CMK (cell line): ENCODE measurements at regions not wholly inside any gene's neighbourhood (a gene's known extent, or its start where the extent isn't known, plus 50 kb on each side); places are given as distances from the start of the nearest gene placed in this dataset.
"Not testable (repeated sequence)": the region's sequence is repeated elsewhere in the genome, so short reads cannot be mapped to it uniquely, and the experiment has no call there.

Experiments used
- DNase-seq: peaks from one replicate; pipeline ENCODE4 v3.0.0-alpha.2; 2010; ENCODE audit warnings: low read depth

DNA sequence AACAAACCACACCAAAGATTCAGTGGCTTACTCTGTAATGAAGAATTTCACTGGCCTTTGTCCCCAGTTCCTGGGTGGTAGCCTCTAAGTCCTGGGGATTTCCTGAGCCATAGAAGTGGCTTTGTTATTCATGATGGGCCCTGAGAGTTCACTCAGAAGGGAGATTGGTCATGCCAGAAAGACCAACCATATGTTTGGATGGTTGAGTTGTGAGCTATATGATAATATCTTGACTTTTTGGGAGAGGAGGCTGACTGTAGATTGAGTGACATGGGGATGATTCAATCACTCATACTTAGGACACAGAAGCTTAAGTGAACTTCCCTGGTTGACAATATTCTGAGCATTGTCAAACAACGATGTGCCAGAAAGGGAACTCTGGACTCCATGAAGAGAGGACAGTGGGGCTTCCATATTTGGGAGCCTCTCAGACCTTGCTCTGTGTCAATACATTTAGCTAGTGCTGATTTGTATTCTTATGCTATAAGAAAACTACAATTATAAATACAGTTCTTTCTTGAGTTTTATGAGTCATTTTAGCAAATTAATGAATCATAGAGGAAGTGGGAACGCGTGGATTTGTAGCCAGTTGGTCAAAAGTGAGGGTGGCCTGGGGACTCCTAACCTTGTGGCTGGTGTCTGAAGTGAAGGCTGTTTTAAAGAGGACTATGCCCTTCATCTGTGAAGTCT, 392.0 kb downstream of the GBA3 start:
- no peak for DNase-seq

GRCh38 chr4:23083391-23083790, 390.7 kb downstream of the GBA3 start:
- no peak for DNase-seq

GRCh38 chr4:23080171-23080570, 387.4 kb downstream of the GBA3 start:
- not testable (repeated sequence) for DNase-seq

GRCh38 chr4:23070848-23071570, 378.3 kb downstream of the GBA3 start:
- DNase-seq, result no peak

DNA sequence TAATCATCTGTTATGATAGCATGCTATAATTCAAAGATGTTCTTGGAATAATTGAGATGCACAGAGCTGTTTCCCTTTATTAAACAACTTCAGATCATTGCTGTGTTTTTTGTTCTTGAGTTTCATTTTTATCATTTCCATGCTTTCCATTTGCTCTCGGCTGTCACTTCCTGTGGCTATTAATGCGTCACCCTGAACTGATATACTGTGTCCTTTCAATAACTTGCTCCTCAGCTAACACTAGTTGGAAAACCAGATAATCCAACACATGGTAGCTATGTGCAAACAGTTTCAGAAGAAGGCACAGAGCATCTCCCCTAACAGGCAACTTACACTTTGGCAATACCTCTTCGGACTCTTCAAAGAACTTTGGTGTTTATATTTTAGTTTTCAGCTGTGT, 376.0 kb downstream of the GBA3 start:
- no peak for DNase-seq

DNA sequence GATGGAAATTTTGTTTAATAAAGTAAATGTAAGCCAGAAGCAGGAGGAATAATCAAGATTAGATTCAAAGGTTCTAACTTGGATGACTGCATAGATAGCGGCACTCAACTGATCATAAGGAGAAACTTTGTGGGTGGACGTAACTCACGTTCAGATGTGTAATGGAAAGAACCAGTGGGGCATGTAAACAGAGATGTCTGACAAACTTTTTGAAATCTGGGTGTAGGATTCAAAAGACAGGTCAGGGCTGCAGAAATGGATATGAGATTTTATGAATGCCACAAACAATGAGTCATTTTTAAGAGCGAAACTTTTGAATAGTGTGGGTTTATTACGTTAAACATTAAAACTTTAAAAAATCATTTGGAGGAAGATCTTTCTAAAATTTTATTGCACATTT, 375.6 kb downstream of the GBA3 start:
- DNase-seq, result no peak

GRCh38 chr4:23062188-23062587, 369.5 kb downstream of the GBA3 start:
- DNase-seq, result no peak

- DNase-seq, result no peak
These were observed 368.7 kb downstream of the GBA3 start for GRCh38 chr4:23061431-23061830.

DNA sequence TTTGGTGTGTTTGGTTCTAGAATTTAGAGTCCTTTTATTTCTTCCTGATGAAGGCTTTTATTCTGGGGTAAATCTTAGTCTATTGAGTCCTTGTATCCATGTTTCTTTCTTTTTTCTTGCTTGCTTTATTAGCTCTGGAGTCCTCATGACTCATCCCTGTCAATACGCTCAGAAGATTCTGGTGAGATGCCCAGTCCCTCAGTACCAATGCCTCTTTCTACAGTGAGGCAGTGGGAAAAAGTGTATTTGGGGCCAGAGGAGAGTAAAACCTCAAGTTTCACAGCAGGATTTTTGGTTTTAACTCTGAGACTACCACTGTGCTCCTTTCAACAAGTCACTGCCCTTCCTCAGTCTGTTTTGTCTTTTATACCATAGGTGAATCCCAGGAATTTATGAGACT, 368.0 kb downstream of the GBA3 start:
- DNase-seq, result no peak

GRCh38 chr4:23058165-23058776, 365.5 kb downstream of the GBA3 start:
- DNase-seq, result no peak

DNA sequence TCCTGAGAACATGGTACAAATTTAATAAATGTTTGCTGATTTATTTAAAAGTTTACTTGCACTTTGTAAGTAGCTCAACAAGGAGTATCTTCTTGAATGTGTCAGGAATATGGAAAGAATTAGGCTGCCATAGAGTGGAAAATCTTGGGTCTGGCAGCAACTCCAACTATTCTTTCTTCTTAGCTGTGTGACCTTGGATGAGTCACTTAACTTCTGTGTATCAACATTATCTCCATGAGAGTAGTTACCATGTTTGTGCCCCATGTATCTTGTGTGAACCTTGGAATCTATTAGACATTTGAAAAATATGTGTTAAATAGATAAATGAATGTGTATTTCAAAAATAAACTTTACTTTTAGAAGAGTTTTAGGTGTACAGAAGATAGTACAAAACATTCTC, 348.8 kb downstream of the GBA3 start:
- DNase-seq, result no peak

- no peak for DNase-seq
These were observed 347.8 kb downstream of the GBA3 start for GRCh38 chr4:23040539-23040938.

DNA sequence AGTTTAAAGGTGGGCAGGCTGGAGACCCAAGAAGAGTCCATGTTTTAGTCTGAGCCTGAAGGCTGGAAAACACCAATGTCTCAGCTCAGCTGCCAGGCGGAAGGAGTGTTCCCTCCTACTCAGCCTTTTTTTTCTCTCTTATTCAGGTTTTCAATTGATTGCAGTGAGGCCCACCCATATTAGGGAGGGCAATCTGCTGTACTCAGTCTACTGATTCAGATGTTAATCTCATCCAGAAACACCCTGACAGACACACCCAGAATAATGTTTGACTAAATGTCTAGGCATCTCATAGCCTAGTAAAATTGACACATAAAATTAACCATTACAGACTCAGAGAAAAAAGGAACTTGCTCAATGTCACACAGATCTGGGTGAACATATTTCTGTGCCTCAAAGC, 347.1 kb downstream of the GBA3 start:
- no peak for DNase-seq

GRCh38 chr4:23038626-23039491, 346.1 kb downstream of the GBA3 start:
- no peak for DNase-seq

DNA sequence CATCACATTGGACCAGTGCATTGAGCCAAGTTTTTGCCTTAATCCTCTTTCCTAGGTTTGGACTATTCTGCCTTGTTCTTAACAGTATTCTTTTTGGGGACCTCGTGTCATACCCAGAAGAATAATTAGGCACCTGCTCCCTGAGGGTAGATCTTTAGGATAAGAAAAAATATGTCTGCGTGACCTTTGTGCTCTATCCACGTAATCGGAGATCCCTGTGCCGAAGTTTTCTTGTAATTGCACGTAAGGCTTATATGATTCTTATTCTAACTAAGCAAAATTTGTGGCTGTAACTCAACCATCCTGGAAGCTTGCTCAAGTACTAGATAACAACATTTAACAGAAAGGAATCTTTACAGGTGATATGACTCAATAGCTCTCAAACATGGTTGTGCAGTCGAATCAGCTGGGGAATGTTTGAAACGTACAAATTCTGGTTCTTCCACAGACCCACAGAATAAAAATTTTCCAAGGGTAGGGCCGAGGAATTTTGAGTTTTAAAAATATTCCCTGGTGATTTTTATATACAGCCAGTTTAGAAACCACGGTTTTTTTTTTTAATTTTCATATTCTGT, 344.3 kb downstream of the GBA3 start:
- DNase-seq, result no peak

DNA sequence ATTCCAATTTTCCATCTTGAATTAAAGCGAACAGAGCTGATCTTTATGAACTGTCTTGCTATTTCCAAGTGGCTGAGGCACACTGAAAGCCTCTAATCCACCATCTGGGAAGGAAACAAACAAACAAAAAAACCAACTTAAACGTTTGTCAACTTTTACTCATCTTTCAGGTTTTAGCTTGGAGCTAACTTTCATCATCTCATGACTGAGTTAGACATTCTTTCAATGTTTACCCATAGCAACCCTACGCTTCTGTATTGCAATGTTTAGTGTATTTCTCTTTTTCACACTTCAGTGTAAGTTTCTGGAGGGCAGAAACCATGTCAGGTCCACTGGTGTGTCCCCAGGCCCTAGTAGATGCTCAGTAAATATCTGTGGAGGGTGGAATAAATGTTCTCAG, 343.8 kb downstream of the GBA3 start:
- DNase-seq, result no peak

DNA sequence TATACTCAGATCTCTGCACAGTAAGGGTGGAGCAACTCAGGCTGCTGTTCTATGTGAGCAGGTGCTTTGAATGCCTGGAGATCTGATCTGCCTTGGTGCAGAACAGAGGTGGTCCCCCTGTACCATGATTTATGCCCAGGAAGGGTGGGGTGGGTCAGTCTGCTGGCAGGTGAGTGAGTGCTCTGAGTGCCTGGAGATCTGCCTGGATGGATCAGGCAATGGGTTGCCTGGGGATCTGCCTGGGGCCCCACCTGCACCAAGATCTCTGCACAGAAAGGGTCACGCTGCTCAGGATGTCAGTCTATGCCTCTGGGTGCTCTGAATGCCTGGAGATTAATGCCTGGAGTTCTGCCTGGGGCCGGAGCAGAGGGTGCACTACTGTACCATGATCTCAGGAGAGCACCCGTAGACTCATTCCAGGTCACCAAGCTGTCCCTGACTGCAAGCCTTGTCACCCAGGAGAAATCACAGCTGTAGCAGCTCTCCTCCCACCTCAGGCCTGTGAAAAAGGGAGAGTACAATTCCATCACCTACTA, 342.9 kb downstream of the GBA3 start:
- no peak for DNase-seq

DNA sequence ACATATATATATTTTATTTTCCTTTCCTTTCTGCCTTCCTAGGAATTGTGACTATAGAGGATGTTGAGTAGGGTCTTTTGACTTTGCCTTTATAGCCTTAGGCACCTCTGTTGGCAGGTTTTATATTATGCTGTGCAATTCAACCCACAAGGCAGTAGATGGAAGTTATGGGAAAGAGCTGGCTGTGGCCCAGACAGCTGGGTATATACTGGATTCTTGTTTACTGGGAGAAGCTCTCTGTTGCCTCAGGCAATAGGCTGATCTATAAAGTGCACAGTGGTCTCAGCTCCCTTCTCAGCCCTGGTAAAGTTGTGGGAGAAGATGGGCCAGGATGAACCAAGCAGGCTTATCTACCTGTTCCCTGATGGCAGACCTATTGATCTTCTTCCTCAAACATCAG, 342.0 kb downstream of the GBA3 start:
- no peak for DNase-seq

DNA sequence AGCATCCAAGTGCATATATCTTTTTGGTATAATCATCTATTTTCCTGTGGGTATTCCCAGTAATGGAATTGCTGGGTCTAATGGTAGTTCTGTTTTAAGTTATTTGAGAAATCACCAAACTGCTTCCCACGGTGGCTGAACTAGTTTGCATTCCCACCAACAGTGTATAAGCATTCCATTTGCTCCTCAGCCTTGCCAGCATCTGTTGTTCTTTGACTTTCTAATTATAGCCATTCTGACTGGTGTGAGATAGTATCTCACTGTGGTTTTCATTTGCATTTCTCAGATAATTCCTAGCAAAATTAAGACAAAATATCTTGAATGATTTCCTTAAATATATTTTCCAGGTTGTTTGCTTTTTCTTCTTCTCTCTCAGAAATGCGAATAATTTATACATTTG, 341.1 kb downstream of the GBA3 start:
- no peak for DNase-seq

GRCh38 chr4:23028875-23029274, 336.1 kb downstream of the GBA3 start:
- no peak for DNase-seq

DNA sequence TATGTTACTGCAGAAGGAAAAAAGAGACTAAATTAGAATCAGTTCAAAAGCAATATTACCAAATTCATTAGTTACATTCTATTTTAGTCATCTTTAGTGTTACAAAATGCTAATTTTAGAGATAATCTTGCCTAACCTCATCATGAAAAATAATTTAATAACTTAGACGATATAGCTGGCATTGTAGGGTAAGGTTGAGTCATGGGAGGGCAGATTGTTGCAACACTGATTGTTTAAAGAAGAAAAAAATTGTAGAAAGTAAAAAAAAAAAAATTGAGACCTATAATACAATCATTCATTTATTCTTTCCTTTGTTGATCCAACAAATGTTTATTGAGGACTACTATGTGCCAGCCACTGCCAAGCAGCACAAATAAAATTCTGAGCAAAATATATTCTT, 330.9 kb downstream of the GBA3 start:
- no peak for DNase-seq

DNA sequence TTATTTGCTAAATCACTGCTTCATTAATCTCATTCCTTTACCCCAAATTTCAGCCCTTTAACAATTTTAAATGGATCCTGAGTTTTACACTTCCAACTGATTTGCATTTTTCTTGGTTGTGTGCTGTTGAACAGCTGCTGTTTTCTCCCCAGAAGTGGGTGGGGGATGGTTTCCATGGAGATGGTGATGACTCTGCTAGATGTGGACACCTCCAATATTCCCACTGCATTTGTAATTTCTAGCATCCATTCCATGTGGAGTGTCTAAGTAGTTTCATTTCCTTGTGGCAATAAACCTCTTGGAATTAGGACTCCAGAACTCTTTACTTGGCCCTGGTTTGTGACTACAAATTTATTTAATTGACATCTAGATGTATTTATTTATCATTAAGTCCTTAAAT, 330.4 kb downstream of the GBA3 start:
- DNase-seq, result no peak
